ENCODE measurements at regions not wholly inside any gene's neighbourhood (a gene's known extent, or its start where the extent isn't known, plus 50 kb on each side); places are given as distances from the start of the nearest gene placed in this dataset.
"Not testable (repeated sequence)": the region's sequence is repeated elsewhere in the genome, so short reads cannot be mapped to it uniquely, and the experiment has no call there.

- TF ChIP-seq POLR2A (IDR thresholded peaks at IDR 0.05; ENCODE audit: low read depth, low read length) (no peak), POU2F2 (IDR thresholded peaks at IDR 0.05; ENCODE audit: low read depth, low read length) (no peak), TAF1 (IDR thresholded peaks at IDR 0.05; ENCODE audit: low read depth, low read length) (no peak), POLR2AphosphoS5 (IDR thresholded peaks at IDR 0.05; ENCODE audit: low read depth, low read length) (no peak), SPI1 (IDR thresholded peaks at IDR 0.05; ENCODE audit: low read depth, low read length) (no peak), PAX5 (IDR thresholded peaks at IDR 0.05; ENCODE audit: insufficient read depth, low read length, severe bottlenecking) (no peak)
- no peak for FAIRE-seq
- DNase-seq (ENCODE audit: insufficient read length, low spot score): no peak
Measured at GRCh38 chr12:16785953-16786352, 180.0 kb upstream of the LMO3 start.

- no peak for FAIRE-seq
Measured at GRCh38 chr12:16785524-16785923, 179.6 kb upstream of the LMO3 start.

GRCh38 chr12:16769129-16769528 is 163.2 kb upstream of the LMO3 start:
- DNase-seq (ENCODE audit: insufficient read length, low spot score); FAIRE-seq: not testable (repeated sequence)

More at GRCh38 chr12:16785524-16785923, 179.6 kb upstream of the LMO3 start:
- TF ChIP-seq PAX5 (IDR thresholded peaks at IDR 0.05; ENCODE audit: insufficient read depth, low read length, severe bottlenecking): no peak
- TF ChIP-seq SPI1 (IDR thresholded peaks at IDR 0.05; ENCODE audit: low read depth, low read length): no peak
- no peak for TF ChIP-seq TAF1 (IDR thresholded peaks at IDR 0.05; ENCODE audit: low read depth, low read length)
- no peak for TF ChIP-seq POLR2A (IDR thresholded peaks at IDR 0.05; ENCODE audit: low read depth, low read length)
- TF ChIP-seq POLR2AphosphoS5 (IDR thresholded peaks at IDR 0.05; ENCODE audit: low read depth, low read length): no peak
- TF ChIP-seq POU2F2 (IDR thresholded peaks at IDR 0.05; ENCODE audit: low read depth, low read length): no peak
- DNase-seq (ENCODE audit: insufficient read length, low spot score): no peak

- TF ChIP-seq POU2F2 (IDR thresholded peaks at IDR 0.05; ENCODE audit: low read depth, low read length) (no peak), POLR2AphosphoS5 (IDR thresholded peaks at IDR 0.05; ENCODE audit: low read depth, low read length) (no peak), POLR2A (IDR thresholded peaks at IDR 0.05; ENCODE audit: low read depth, low read length) (no peak), SPI1 (IDR thresholded peaks at IDR 0.05; ENCODE audit: low read depth, low read length) (no peak), TAF1 (IDR thresholded peaks at IDR 0.05; ENCODE audit: low read depth, low read length) (no peak), PAX5 (IDR thresholded peaks at IDR 0.05; ENCODE audit: insufficient read depth, low read length, severe bottlenecking) (no peak)
- no peak for FAIRE-seq
- DNase-seq (ENCODE audit: insufficient read length, low spot score): no peak
Measured at GRCh38 chr12:16766736-16767135, 160.8 kb upstream of the LMO3 start.

GRCh38 chr12:16763901-16764300 is 157.9 kb upstream of the LMO3 start:
- DNase-seq (ENCODE audit: insufficient read length, low spot score) (no peak), FAIRE-seq (no peak)
- TF ChIP-seq PAX5 (IDR thresholded peaks at IDR 0.05; ENCODE audit: insufficient read depth, low read length, severe bottlenecking) (no peak), POLR2AphosphoS5 (IDR thresholded peaks at IDR 0.05; ENCODE audit: low read depth, low read length) (no peak), SPI1 (IDR thresholded peaks at IDR 0.05; ENCODE audit: low read depth, low read length) (no peak), POU2F2 (IDR thresholded peaks at IDR 0.05; ENCODE audit: low read depth, low read length) (no peak), TAF1 (IDR thresholded peaks at IDR 0.05; ENCODE audit: low read depth, low read length) (no peak), POLR2A (IDR thresholded peaks at IDR 0.05; ENCODE audit: low read depth, low read length) (no peak)

GRCh38 chr12:16756833-16757555 is 151.0 kb upstream of the LMO3 start:
- DNase-seq (ENCODE audit: insufficient read length, low spot score) (no peak), FAIRE-seq (no peak)
- no peak for TF ChIP-seq PAX5 (IDR thresholded peaks at IDR 0.05; ENCODE audit: insufficient read depth, low read length, severe bottlenecking)
- TF ChIP-seq POLR2A (IDR thresholded peaks at IDR 0.05; ENCODE audit: low read depth, low read length): no peak
- TF ChIP-seq SPI1 (IDR thresholded peaks at IDR 0.05; ENCODE audit: low read depth, low read length): no peak
- no peak for TF ChIP-seq TAF1 (IDR thresholded peaks at IDR 0.05; ENCODE audit: low read depth, low read length)
- TF ChIP-seq POU2F2 (IDR thresholded peaks at IDR 0.05; ENCODE audit: low read depth, low read length): no peak
- no peak for TF ChIP-seq POLR2AphosphoS5 (IDR thresholded peaks at IDR 0.05; ENCODE audit: low read depth, low read length)

- TF ChIP-seq TAF1 (IDR thresholded peaks at IDR 0.05; ENCODE audit: low read depth, low read length) (no peak), SPI1 (IDR thresholded peaks at IDR 0.05; ENCODE audit: low read depth, low read length) (no peak), PAX5 (IDR thresholded peaks at IDR 0.05; ENCODE audit: insufficient read depth, low read length, severe bottlenecking) (no peak)
- FAIRE-seq (no peak), DNase-seq (ENCODE audit: insufficient read length, low spot score) (no peak)
Measured at GRCh38 chr12:16730772-16731171, 124.8 kb upstream of the LMO3 start.

GRCh38 chr12:16726879-16727278 is 120.9 kb upstream of the LMO3 start:
- no peak for FAIRE-seq

GRCh38 chr12:16719713-16720416 is 113.9 kb upstream of the LMO3 start:
- FAIRE-seq (no peak), DNase-seq (ENCODE audit: insufficient read length, low spot score) (no peak)
- no peak for TF ChIP-seq TAF1 (IDR thresholded peaks at IDR 0.05; ENCODE audit: low read depth, low read length)
- TF ChIP-seq POLR2A (IDR thresholded peaks at IDR 0.05; ENCODE audit: low read depth, low read length): no peak

More at GRCh38 chr12:16726879-16727278, 120.9 kb upstream of the LMO3 start:
- no peak for TF ChIP-seq POU2F2 (IDR thresholded peaks at IDR 0.05; ENCODE audit: low read depth, low read length)
- no peak for DNase-seq (ENCODE audit: insufficient read length, low spot score)

GRCh38 chr12:16716928-16717327 is 111.0 kb upstream of the LMO3 start:
- FAIRE-seq: no peak
- TF ChIP-seq TAF1 (IDR thresholded peaks at IDR 0.05; ENCODE audit: low read depth, low read length) (no peak), SPI1 (IDR thresholded peaks at IDR 0.05; ENCODE audit: low read depth, low read length) (no peak), POLR2A (IDR thresholded peaks at IDR 0.05; ENCODE audit: low read depth, low read length) (no peak), POLR2AphosphoS5 (IDR thresholded peaks at IDR 0.05; ENCODE audit: low read depth, low read length) (no peak), POU2F2 (IDR thresholded peaks at IDR 0.05; ENCODE audit: low read depth, low read length) (no peak), PAX5 (IDR thresholded peaks at IDR 0.05; ENCODE audit: insufficient read depth, low read length, severe bottlenecking) (no peak)
- DNase-seq (ENCODE audit: insufficient read length, low spot score): no peak
